ENCODE measurements at regions not wholly inside any gene's neighbourhood (a gene's known extent, or its start where the extent isn't known, plus 50 kb on each side); places are given as distances from the start of the nearest gene placed in this dataset.

- TF ChIP-seq EZH2 (IDR thresholded peaks at IDR 0.05; ENCODE audit: borderline replicate concordance, low read length) (no peak), CTCF (conservative IDR thresholded peaks at IDR 0.05 in 1 of 2, IDR thresholded peaks at IDR 0.05 in 1 of 2; ENCODE audit: extremely low read depth in 1 of 2, insufficient read depth in 1 of 2, low read depth in 1 of 2, low read length in 2 of 2) (no peak)
Measured at GRCh38 chrX:82757614-82758013, 750.5 kb upstream of the POU3F4 start.
